Vagina (tissue), 2 donors: ENCODE measurements at regions not wholly inside any gene's neighbourhood (a gene's known extent, or its start where the extent isn't known, plus 50 kb on each side); places are given as distances from the start of the nearest gene placed in this dataset.

Experiments
- CTCF ChIP-seq, 3 experiments: fragments of 450-650 bp in 2 of 3; fragments of 200-600 bp in 1 of 3; sonication (generic) in 1 of 3; IDR thresholded peaks; one replicate each; pipeline ENCODE4 v1.5.1; 2017 to 2019; ENCODE audit warnings: antibody characterized with exemption in 3 of 3, mild to moderate bottlenecking in 2 of 3, moderate library complexity in 2 of 3
- POLR2A ChIP-seq, 2 donors: fragments of 450-650 bp; IDR thresholded peaks; one replicate each; pipeline ENCODE4 v1.6.1; 2017; ENCODE audit warnings: antibody characterized with exemption in 2 of 2, mild to moderate bottlenecking in 2 of 2, moderate library complexity in 2 of 2

- TF ChIP-seq CTCF (IDR thresholded peaks at IDR 0.05) (no peak), POLR2A (IDR thresholded peaks at IDR 0.05) (no peak)
Observed at GRCh38 chr6:115717062-115717461, 343.6 kb downstream of the FRK start.
